IMR-90 (cell line): ENCODE measurements at regions not wholly inside any gene's neighbourhood (a gene's known extent, or its start where the extent isn't known, plus 50 kb on each side); places are given as distances from the start of the nearest gene placed in this dataset.
"Not testable (repeated sequence)": the region's sequence is repeated elsewhere in the genome, so short reads cannot be mapped to it uniquely, and the experiment has no call there.

ENCODE experiments used
- ATAC-seq: fragments of 200-7000 bp; cut with Tn5 transposase; 2 replicates; pipeline ENCODE4 v1.9.1; 2020; ENCODE audit warnings: low read depth, mild to moderate bottlenecking, moderate library complexity
- BruUV-seq: library from RNA; stranded (reverse); fragments of 400-500 nt; replicated peaks from 2 replicates; lab custom pipeline; 2021; lab: Mats Ljungman, UMichigan
- CTCF ChIA-PET: fragments of 300-600 bp; formaldehyde crosslinking; extraction: SDS; loops from one replicate; lab custom pipeline; 2021; ENCODE audit warnings: antibody characterized with exemption; lab: Yijun Ruan, JAX
- POLR2A ChIA-PET: fragments of 300-600 bp; sonication (Branson Sonifier 250); formaldehyde crosslinking; loops from one replicate; lab custom pipeline; 2022; ENCODE audit warnings: antibody characterized with exemption; ENCODE audit not compliant: unreplicated experiment; lab: Charles Lee
- DNase-seq: peaks from one replicate; pipeline ENCODE4 v3.0.0; 2013
- H2AFZ ChIP-seq: replicated peaks from 2 replicates; pipeline ENCODE3; 2013; ENCODE audit warnings: low read length, mild to moderate bottlenecking; ENCODE audit not compliant: poor library complexity
- H2AK5ac ChIP-seq: 2 replicates; pipeline ENCODE4 v1.6.1; 2013; ENCODE audit warnings: low read depth, low read length, inconsistent platforms
- H2AK9ac ChIP-seq: replicated peaks from 2 replicates; pipeline ENCODE3; 2013; ENCODE audit warnings: mild to moderate bottlenecking, low read depth, low read length, moderate library complexity; ENCODE audit not compliant: poor library complexity
- H2BK120ac ChIP-seq: 2 replicates; pipeline ENCODE4 v1.6.1; 2013; ENCODE audit warnings: low read depth, low read length, inconsistent platforms
- H2BK15ac ChIP-seq: 3 replicates; pipeline ENCODE4 v1.6.1; 2013; ENCODE audit warnings: low read depth, low read length, inconsistent platforms
- H2BK20ac ChIP-seq: 2 replicates; pipeline ENCODE4 v1.6.1; 2013; ENCODE audit warnings: low read depth, mild to moderate bottlenecking, inconsistent platforms, low read length, moderate library complexity
- H2BK5ac ChIP-seq: 2 replicates; pipeline ENCODE4 v1.6.1; 2013; ENCODE audit warnings: mild to moderate bottlenecking, low read depth, low read length, inconsistent platforms; ENCODE audit not compliant: poor library complexity, severe bottlenecking
- H3K14ac ChIP-seq: replicated peaks from 2 replicates; pipeline ENCODE4 v1.6.1; 2013; ENCODE audit warnings: low read depth, low read length, inconsistent platforms
- H3K18ac ChIP-seq: 2 replicates; pipeline ENCODE4 v1.6.1; 2013; ENCODE audit warnings: low read depth, low read length, control low read depth
- H3K23ac ChIP-seq: 2 replicates; pipeline ENCODE4 v1.6.1; 2013; ENCODE audit warnings: low read depth, low read length, inconsistent platforms
- H3K27ac ChIP-seq: 2 replicates; pipeline ENCODE4 v1.5.1; 2013; ENCODE audit warnings: mild to moderate bottlenecking, control low read depth, low read length; ENCODE audit not compliant: insufficient read depth
- H3K27me3 ChIP-seq: 2 replicates; pipeline ENCODE4 v1.6.1; 2013; ENCODE audit warnings: low read length; ENCODE audit not compliant: control insufficient read depth, insufficient read depth
- H3K36me3 ChIP-seq: 2 replicates; pipeline ENCODE4 v1.6.1; 2013; ENCODE audit warnings: low read length, mixed read lengths; ENCODE audit not compliant: control insufficient read depth, insufficient read depth
- H3K4ac ChIP-seq: 2 replicates; pipeline ENCODE4 v1.6.1; 2013; ENCODE audit warnings: low read depth, low read length, inconsistent platforms
- H3K4me1 ChIP-seq: 2 replicates; pipeline ENCODE4 v1.6.1; 2013; ENCODE audit warnings: low read length, mixed read lengths; ENCODE audit not compliant: control insufficient read depth, insufficient read depth
- H3K4me2 ChIP-seq: 2 replicates; pipeline ENCODE4 v1.6.1; 2013; ENCODE audit warnings: low read depth, mild to moderate bottlenecking, control low read depth, low read length, moderate library complexity
- H3K4me3 ChIP-seq: 2 replicates; pipeline ENCODE4 v1.5.1; 2013; ENCODE audit warnings: low read depth, mild to moderate bottlenecking, control low read depth, low read length, moderate library complexity; ENCODE audit not compliant: insufficient read depth
- H3K56ac ChIP-seq: 2 replicates; pipeline ENCODE4 v1.6.1; 2013; ENCODE audit warnings: low read length, inconsistent platforms; ENCODE audit not compliant: insufficient read depth; ENCODE audit errors: extremely low read depth
- H3K79me1 ChIP-seq, 2 experiments: 2 replicates each; pipeline ENCODE4 v1.6.1; 2013; ENCODE audit warnings: low read length in 2 of 2, inconsistent platforms in 1 of 2, low read depth in 1 of 2
- H3K9ac ChIP-seq: 2 replicates; pipeline ENCODE4 v1.6.1; 2013; ENCODE audit warnings: low read depth, low read length, control low read depth
- H3K9me1 ChIP-seq: 2 replicates; pipeline ENCODE4 v1.6.1; 2013; ENCODE audit warnings: low read length, inconsistent platforms; ENCODE audit not compliant: insufficient read depth
- H3K9me3 ChIP-seq: 2 replicates; pipeline ENCODE4 v1.6.1; 2013; ENCODE audit warnings: low read length; ENCODE audit not compliant: control insufficient read depth, insufficient read depth
- H4K20me1 ChIP-seq: 2 replicates; pipeline ENCODE4 v1.6.1; 2013; ENCODE audit warnings: low read length, inconsistent platforms; ENCODE audit not compliant: insufficient read depth
- H4K5ac ChIP-seq: 2 replicates; pipeline ENCODE4 v1.6.1; 2013; ENCODE audit warnings: mild to moderate bottlenecking, low read depth, low read length, control low read depth
- H4K8ac ChIP-seq, 2 experiments: 2 replicates each; pipeline ENCODE4 v1.6.1; 2013; ENCODE audit warnings: low read depth in 2 of 2, low read length in 2 of 2, control low read depth in 1 of 2, inconsistent platforms in 1 of 2
- H4K91ac ChIP-seq: 2 replicates; pipeline ENCODE4 v1.6.1; 2013; ENCODE audit warnings: low read depth, low read length, inconsistent platforms; ENCODE audit not compliant: insufficient read depth
- WGBS, 2 experiments: methylation state at CpG; one replicate each; pipeline versions ENCODE4 v1.1.5 to v1.1.7; 2013; ENCODE audit warnings: missing lambda C conversion rate in 2 of 2; ENCODE audit not compliant: insufficient read length in 1 of 2; ENCODE audit errors: extremely low coverage in 2 of 2; 5-methylcytosine and 5-hydroxymethylcytosine counted together
- dilution Hi-C: fragments of 300-500 bp; cut with HindIII; formaldehyde crosslinking; loops from one replicate; pipeline ENCODE4 v1.14.3; 2018; ENCODE audit warnings: low sequenced_read_pairs; ENCODE audit not compliant: unreplicated experiment
- in situ Hi-C: fragments of 300-500 bp; cut with MboI; formaldehyde crosslinking; loops from 3 replicates; pipeline ENCODE4 v1.14.3; 2019; ENCODE audit warnings: low sequenced_read_pairs, inconsistent platforms, mixed read lengths
- intact Hi-C: fragments of 100-400 bp; cut with micrococcal nuclease; formaldehyde crosslinking; loops from 2 replicates; pipeline ENCODE4 v1.10.0; 2022

GRCh38 chr5:21480054-21480453, 1373.1 kb downstream of the CDH12 start:
- ATAC-seq, dilution Hi-C loops, POLR2A ChIA-PET: not testable (repeated sequence)

GRCh38 chr5:21473981-21474380, 1379.2 kb downstream of the CDH12 start:
- CTCF ChIA-PET, H2BK120ac ChIP-seq, H3K9me3 ChIP-seq, H3K4me3 ChIP-seq, H3K4me2 ChIP-seq, DNase-seq, H4K91ac ChIP-seq, H3K27me3 ChIP-seq, H3K79me1 ChIP-seq, H3K27ac ChIP-seq, H3K4ac ChIP-seq, H2BK20ac ChIP-seq, H3K4me1 ChIP-seq, H3K9ac ChIP-seq, POLR2A ChIA-PET, H3K56ac ChIP-seq, BruUV-seq, H2BK15ac ChIP-seq, intact Hi-C loops, H2AFZ ChIP-seq, H3K14ac ChIP-seq, H3K18ac ChIP-seq, in situ Hi-C loops, H3K36me3 ChIP-seq, H2AK9ac ChIP-seq, H2AK5ac ChIP-seq, H3K9me1 ChIP-seq, dilution Hi-C loops, H4K20me1 ChIP-seq, ATAC-seq, H3K23ac ChIP-seq, H4K8ac ChIP-seq, H4K5ac ChIP-seq, H2BK5ac ChIP-seq: not testable (repeated sequence)
- no CpG with 5 or more reads among the region's 6 CpGs for WGBS, 2 experiments

More at GRCh38 chr5:21480054-21480453, 1373.1 kb downstream of the CDH12 start:
- H3K56ac ChIP-seq, H3K4ac ChIP-seq, H3K14ac ChIP-seq, CTCF ChIA-PET, H3K9me1 ChIP-seq, H3K27ac ChIP-seq, H3K4me3 ChIP-seq, H2BK120ac ChIP-seq, intact Hi-C loops, H3K9me3 ChIP-seq, H4K91ac ChIP-seq, H3K23ac ChIP-seq, in situ Hi-C loops, H2BK15ac ChIP-seq, BruUV-seq, H3K4me2 ChIP-seq, H2AK5ac ChIP-seq, H2AK9ac ChIP-seq, H3K36me3 ChIP-seq, H3K18ac ChIP-seq, H4K20me1 ChIP-seq, H3K27me3 ChIP-seq, H4K8ac ChIP-seq, H2BK20ac ChIP-seq, H2BK5ac ChIP-seq, H2AFZ ChIP-seq, H3K9ac ChIP-seq, DNase-seq, H3K4me1 ChIP-seq, H4K5ac ChIP-seq, H3K79me1 ChIP-seq: not testable (repeated sequence)
- no CpG with 5 or more reads among the region's 4 CpGs for WGBS, 2 experiments
